NCI-H69 (cell line): ENCODE measurements at regions not wholly inside any gene's neighbourhood (a gene's known extent, or its start where the extent isn't known, plus 50 kb on each side); places are given as distances from the start of the nearest gene placed in this dataset.

Experiments
- DNase-seq: peaks from one replicate; lab custom pipeline; 2025; lab: John Stamatoyannopoulos, UW

DNA sequence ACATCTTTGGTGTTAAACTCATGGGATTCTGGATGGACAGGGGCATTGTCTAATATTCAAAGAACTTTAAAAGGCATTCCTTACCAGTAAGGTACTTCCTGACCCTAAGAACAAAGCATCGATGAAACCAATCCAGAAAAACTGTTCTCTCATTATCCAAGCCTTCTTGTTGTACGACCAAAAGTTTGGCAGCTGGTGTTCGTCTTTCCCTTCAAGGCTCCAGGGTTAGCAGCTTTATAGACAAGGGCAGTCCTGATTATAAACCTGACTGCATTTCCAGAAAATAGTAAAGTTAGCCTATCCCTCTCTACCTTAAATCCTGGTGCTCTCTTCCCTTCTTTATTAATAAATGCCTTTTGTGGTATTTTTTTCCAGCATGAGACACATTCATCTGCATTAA, 149.4 kb upstream of the MRPS30 start:
- DNase-seq, result no peak

GRCh38 chr5:44652674-44653073, 156.1 kb upstream of the MRPS30 start:
- no peak for DNase-seq

DNA sequence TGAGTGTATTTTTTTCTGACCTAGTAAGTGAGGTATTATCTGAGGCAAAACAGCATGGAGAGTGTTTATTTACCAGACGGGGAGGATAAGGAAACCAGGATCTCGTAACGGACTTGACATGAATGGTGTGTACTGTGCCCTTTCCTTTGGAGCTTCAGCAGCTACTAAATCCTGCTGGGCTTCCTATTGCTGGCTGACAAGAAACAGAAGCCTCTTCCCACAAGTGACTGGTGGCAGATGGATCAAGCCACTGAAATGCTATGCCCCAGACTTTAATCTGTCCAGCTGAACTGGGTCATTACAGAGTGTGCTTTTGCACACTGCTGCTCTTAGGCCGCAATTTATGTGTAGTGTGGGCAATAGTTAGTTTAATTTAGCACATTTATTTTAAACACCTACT, 162.7 kb upstream of the MRPS30 start:
- DNase-seq, result no peak

GRCh38 chr5:44645502-44645901, 163.2 kb upstream of the MRPS30 start:
- no peak for DNase-seq

DNA sequence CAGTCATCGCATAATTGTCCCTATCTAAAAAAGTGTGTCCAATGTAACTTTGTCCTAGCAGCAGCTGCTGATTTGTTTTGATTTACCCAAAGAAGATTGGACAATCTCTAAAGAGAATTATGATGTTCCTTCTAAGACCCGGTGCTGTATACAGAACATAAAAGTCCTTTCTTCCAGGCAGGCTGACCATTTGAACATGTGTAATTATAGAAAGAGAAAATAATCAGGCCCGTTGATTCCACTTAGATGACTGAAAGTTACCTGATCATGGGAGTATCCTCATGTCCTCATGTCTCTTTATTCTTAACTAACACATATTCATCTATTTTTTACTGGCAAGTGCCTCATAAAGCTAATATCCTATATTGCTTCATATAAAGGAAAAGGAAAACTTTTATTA, 164.1 kb upstream of the MRPS30 start:
- no peak for DNase-seq

- no peak for DNase-seq
Measured at GRCh38 chr5:44641820-44642219, 166.9 kb upstream of the MRPS30 start.

- no peak for DNase-seq
Measured at GRCh38 chr5:44640945-44641456, 167.7 kb upstream of the MRPS30 start.

- DNase-seq, result no peak
Measured at GRCh38 chr5:44637916-44638869, 170.6 kb upstream of the MRPS30 start.

GRCh38 chr5:44632344-44632743, 176.4 kb upstream of the MRPS30 start:
- no peak for DNase-seq

DNA sequence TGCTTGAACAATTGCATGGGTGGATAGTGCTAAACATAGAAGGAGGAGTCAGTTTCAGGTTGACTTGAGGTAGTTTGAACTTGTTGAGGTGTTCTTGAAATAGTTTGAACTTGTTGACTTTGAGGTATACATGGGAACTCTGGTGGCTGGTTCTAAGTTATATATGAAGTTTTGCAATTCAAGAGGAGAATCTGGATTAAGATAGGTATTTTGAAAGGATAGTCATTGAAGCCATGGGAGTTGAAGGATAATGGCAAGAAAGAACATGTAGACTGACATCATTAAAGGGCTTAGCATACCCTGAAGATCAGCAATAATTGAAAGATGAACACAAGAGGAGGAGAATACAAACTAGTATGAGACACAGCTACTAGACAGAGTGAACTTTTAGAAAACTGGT, 181.9 kb upstream of the MRPS30 start:
- DNase-seq, result no peak

- no peak for DNase-seq
Measured at GRCh38 chr5:44622331-44622730, 186.4 kb upstream of the MRPS30 start.

- DNase-seq, result no peak
Measured at GRCh38 chr5:44619875-44620610, 188.7 kb upstream of the MRPS30 start.

DNA sequence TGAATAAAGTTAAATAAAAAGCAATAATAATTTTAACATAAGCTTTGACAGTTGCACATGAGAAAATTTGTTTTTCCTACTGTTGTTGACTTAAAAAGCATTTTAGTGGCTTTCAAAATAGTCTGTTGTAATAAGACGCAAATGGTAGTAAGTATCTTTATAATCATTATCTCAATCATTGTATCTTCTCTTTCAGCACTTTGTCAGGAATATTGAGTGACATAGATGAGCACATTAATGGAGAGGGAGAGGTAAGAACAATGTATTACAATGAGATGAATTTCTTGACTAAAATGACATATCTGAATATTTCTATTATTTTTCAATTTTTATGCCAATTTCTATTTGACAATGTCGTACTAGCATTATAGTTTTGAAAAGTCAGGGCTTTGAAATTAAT, 193.9 kb upstream of the MRPS30 start:
- DNase-seq, result no peak

- DNase-seq, result no peak
Measured at GRCh38 chr5:44613936-44614335, 194.8 kb upstream of the MRPS30 start.

- DNase-seq, result no peak
Measured at GRCh38 chr5:44605926-44606325, 202.8 kb upstream of the MRPS30 start.

- peak; percentile 44 for DNase-seq
Measured at GRCh38 chr5:44603496-44604272, 205.1 kb upstream of the MRPS30 start.

- DNase-seq, result no peak
Measured at GRCh38 chr5:44574678-44575077, 185.5 kb upstream of the FGF10 start.

DNA sequence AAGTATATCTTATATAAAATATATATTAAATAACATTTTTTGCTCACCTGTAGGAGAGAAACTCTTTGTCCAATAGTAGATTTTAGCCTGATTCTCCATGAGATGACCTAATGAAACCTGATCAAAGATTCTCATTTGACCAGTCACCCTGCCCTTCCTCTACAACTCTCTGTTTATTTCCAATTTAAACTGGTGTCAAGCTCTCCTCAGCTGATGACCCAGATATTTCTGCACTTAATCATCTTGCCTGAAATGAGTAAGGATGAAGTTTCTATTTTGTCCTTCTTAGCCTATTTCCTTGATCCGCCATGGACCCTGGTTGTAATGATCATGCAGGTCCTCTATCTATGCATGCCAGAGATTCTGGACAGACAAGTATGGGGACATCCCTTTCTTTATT, 179.3 kb upstream of the FGF10 start:
- DNase-seq, result no peak

DNA sequence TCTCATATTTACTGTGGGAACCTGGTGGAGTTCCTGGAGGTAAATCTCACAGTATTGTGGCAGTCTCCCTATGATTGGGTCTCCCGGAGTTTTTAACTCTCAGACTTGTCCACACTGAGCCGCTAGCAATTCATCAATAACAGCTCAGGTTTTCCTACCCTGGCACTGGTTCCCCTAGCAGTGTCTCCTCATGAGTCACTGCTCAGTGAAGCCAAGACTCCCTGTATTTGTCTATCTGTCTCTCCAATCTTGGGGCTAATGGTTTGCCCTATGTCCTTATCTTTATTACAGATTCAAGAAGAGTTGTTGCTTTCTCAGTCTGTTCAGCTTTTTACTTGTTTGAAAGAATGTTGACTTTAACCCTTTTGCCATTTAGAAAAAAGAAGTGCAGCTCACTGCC, 176.7 kb upstream of the FGF10 start:
- DNase-seq, result no peak

- DNase-seq, result no peak
Measured at GRCh38 chr5:44565360-44565759, 176.1 kb upstream of the FGF10 start.

DNA sequence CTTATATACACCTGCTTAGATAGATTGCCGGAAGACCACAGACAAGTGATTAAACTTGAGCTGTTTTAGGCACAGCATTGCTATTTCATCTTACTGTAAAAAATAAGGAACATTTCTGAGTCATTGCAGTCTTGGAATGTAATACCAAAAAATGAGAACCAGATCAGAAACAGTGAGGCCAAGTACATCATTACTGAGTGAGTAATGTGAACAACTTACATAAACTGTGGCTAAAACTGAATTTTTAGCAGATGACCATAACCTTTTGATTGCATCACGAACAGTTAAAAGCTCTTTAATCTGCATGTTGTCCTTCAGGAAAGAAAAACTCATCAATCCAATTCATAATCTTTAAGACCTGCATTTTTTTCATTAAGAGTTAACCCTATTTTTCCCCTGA, 157.1 kb upstream of the FGF10 start:
- no peak for DNase-seq

DNA sequence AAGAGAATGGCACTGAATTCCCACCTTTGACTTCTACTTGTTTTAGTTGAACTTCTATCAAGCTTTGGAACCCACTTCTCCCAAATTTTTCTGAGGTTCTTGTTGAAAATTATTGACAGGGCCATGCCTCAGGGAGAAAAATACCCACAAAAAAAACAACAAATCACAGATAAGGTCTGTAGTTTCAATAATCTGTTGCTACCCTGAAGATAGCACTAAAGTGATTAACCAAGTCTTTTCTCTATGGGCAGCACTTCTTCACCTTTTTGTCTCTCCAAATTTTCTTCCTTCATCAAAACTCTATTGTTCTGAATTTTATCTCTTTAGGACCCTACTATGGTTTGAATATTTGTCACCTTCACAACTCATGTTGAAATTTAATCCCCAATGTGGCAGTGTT, 154.3 kb upstream of the FGF10 start:
- DNase-seq, result no peak
